ENCODE measurements at regions not wholly inside any gene's neighbourhood (a gene's known extent, or its start where the extent isn't known, plus 50 kb on each side); places are given as distances from the start of the nearest gene placed in this dataset.

DNA sequence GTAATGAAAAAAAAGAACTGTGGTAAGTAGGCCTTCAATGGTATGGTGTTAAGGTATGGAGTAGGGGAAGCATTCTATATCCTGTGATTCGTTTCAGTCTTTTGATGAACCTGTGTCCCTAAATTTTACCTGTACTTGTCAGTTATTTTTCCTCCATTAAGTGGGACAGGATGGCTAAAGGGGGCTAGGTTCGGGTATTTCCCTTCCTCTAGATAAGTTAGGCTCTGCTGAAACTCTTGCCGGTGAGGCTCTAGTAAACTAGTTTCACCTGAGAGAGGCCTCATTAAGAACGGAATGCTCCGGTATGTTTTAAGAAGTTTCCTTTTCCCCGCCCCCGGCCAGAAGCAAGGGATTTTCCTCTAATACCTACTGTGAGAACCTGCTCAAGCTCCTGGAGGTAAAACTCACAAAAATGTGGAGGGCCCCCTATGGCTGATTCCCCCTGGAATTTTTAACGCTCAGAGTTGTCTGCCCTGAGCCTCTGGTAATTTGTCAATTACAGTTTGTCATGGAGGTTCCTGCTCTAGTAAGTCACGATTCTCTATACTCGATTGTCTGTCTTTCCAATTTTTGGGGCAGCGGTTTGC lies 87.7 kb downstream of the MACIR start:
- H3K27me3 ChIP-seq (ENCODE audit: control insufficient read depth, insufficient read depth, low read length): no peaks in the 10 kb centered on the region; the same call in none of the 2 replicates
- H2BK5ac ChIP-seq (ENCODE audit: low read depth, low read length, poor library complexity, severe bottlenecking): no peak overlapping the region
- no peak overlapping the region for H4K91ac ChIP-seq (ENCODE audit: insufficient read depth, low read depth, low read length)
- DNase-seq: no peak
- no peaks in the 10 kb centered on the region for H4K20me1 ChIP-seq (ENCODE audit: insufficient read depth, low read length)
- H3K14ac ChIP-seq (replicated peaks; ENCODE audit: low read depth, low read length): no peak overlapping the region
- ATAC-seq (ENCODE audit: low read depth): no peak
- H3K4me1 ChIP-seq (ENCODE audit: control insufficient read depth, insufficient read depth, low read length): no peaks in the 10 kb centered on the region
- no peak overlapping the region for H2AK9ac ChIP-seq (replicated peaks; ENCODE audit: low read depth, low read length, poor library complexity)
- H3K23ac ChIP-seq (ENCODE audit: low read depth, low read length): no peak overlapping the region
- WGBS, 2 experiments (ENCODE audit: extremely low coverage in 2 of 2, insufficient read length in 1 of 2): no CpG with 5 or more reads among the region's 11 CpGs
- H4K8ac ChIP-seq (ENCODE audit: low read depth in 2 of 2, low read length in 2 of 2): no peak overlapping the region
- H3K36me3 ChIP-seq (ENCODE audit: control insufficient read depth, insufficient read depth, low read length): no peaks in the 10 kb centered on the region
- no peak overlapping the region for H2AFZ ChIP-seq (replicated peaks; ENCODE audit: low read length, poor library complexity)
- POLR2A ChIA-PET (ENCODE audit: unreplicated experiment): no interaction called here
- H2AK5ac ChIP-seq (ENCODE audit: low read depth, low read length): no peak overlapping the region
- H3K79me1 ChIP-seq (ENCODE audit: low read depth in 1 of 2, low read length in 2 of 2): no peaks in the 10 kb centered on the region
- no peak overlapping the region for H3K56ac ChIP-seq (ENCODE audit: extremely low read depth, insufficient read depth, low read length)
- H3K4me3 ChIP-seq (ENCODE audit: insufficient read depth, low read depth, low read length): no peak overlapping the region
- no peaks in the 10 kb centered on the region for H3K9me3 ChIP-seq (ENCODE audit: control insufficient read depth, insufficient read depth, low read length)
- no TSS peak for BruUV-seq (replicated peaks)
- in situ Hi-C loops (cut with MboI; ENCODE audit: low sequenced_read_pairs): no loop called here
- CTCF ChIA-PET: no interaction called here
- no peak overlapping the region for H2BK20ac ChIP-seq (ENCODE audit: low read depth, low read length)
- no peak overlapping the region for H3K9ac ChIP-seq (ENCODE audit: low read depth, low read length)
- no peaks in the 10 kb centered on the region for H3K9me1 ChIP-seq (ENCODE audit: insufficient read depth, low read length)
- H3K4me2 ChIP-seq (ENCODE audit: low read depth, low read length): no peak overlapping the region
- H3K27ac ChIP-seq (ENCODE audit: insufficient read depth, low read length): no peak overlapping the region
- H3K18ac ChIP-seq (ENCODE audit: low read depth, low read length): no peak overlapping the region
- H2BK120ac ChIP-seq (ENCODE audit: low read depth, low read length): no peak overlapping the region
- no peak overlapping the region for H2BK15ac ChIP-seq (ENCODE audit: low read depth, low read length)
- H4K5ac ChIP-seq (ENCODE audit: low read depth, low read length): no peak overlapping the region
- dilution Hi-C loops (cut with HindIII; ENCODE audit: low sequenced_read_pairs, unreplicated experiment): no loop called here
- intact Hi-C loops (cut with micrococcal nuclease): no loop called here
- TF ChIP-seq, protein P1, sequence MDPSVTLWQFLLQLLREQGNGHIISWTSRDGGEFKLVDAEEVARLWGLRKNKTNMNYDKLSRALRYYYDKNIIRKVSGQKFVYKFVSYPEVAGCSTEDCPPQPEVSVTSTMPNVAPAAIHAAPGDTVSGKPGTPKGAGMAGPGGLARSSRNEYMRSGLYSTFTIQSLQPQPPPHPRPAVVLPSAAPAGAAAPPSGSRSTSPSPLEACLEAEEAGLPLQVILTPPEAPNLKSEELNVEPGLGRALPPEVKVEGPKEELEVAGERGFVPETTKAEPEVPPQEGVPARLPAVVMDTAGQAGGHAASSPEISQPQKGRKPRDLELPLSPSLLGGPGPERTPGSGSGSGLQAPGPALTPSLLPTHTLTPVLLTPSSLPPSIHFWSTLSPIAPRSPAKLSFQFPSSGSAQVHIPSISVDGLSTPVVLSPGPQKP (IDR thresholded peaks at IDR 0.05; ENCODE audit: borderline replicate concordance, low read depth, low read length): no peak
- TF ChIP-seq CHD1 (IDR thresholded peaks at IDR 0.05; ENCODE audit: low read depth, low read length): no peak
- TF ChIP-seq RCOR1 (IDR thresholded peaks at IDR 0.05; ENCODE audit: insufficient replicate concordance, low read length): no peak
- TF ChIP-seq BHLHE40 (IDR thresholded peaks at IDR 0.05; ENCODE audit: low read depth, low read length): no peak
- TF ChIP-seq CEBPB (IDR thresholded peaks at IDR 0.05; ENCODE audit: low read depth, low read length): no peak
- no peak overlapping the region for H3K4ac ChIP-seq (ENCODE audit: low read depth, low read length)
